Astrocyte of the cerebellum (primary cell): ENCODE measurements at regions not wholly inside any gene's neighbourhood (a gene's known extent, or its start where the extent isn't known, plus 50 kb on each side); places are given as distances from the start of the nearest gene placed in this dataset.

Source experiments
- DNase-seq: peaks from one replicate; pipeline ENCODE4 v3.0.0-alpha.2; 2011; ENCODE audit warnings: low read depth
- H3K4me3 ChIP-seq: 2 replicates; pipeline ENCODE4 v1.5.1; 2011; ENCODE audit warnings: mild to moderate bottlenecking, low read depth, low read length, moderate library complexity
- in situ Hi-C: cut with HindIII; loops from 2 replicates; pipeline ENCODE4 v1.10.0; 2017; ENCODE audit warnings: low sequenced_read_pairs
- TF ChIP-seq, protein P1 (sequence below): IDR thresholded peaks from 2 replicates; pipeline ENCODE4 v1.5.1; 2012; ENCODE audit warnings: low read length, low read depth, moderate library complexity, mild to moderate bottlenecking; ENCODE audit errors: missing control alignments

DNA sequence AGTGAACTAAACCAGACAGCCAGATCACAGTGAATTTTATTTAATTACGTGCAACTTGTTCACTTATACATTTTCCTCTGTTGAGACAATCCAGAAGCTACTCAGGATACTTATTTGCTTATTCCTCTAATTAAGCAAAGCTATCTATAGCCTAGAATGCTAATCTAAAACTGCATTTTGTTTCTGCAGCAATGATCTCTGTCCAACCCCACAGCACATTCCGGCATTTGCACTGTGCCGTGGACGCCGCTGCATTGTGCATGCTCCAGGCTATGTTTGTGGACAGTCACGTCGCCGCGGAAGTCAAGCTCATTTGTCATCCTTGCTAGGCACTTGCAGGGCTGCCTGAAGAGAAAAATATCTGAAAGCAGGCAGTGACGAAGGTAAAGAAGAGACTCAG lies 406.9 kb downstream of the RFC3 start:
- TF ChIP-seq, protein P1, sequence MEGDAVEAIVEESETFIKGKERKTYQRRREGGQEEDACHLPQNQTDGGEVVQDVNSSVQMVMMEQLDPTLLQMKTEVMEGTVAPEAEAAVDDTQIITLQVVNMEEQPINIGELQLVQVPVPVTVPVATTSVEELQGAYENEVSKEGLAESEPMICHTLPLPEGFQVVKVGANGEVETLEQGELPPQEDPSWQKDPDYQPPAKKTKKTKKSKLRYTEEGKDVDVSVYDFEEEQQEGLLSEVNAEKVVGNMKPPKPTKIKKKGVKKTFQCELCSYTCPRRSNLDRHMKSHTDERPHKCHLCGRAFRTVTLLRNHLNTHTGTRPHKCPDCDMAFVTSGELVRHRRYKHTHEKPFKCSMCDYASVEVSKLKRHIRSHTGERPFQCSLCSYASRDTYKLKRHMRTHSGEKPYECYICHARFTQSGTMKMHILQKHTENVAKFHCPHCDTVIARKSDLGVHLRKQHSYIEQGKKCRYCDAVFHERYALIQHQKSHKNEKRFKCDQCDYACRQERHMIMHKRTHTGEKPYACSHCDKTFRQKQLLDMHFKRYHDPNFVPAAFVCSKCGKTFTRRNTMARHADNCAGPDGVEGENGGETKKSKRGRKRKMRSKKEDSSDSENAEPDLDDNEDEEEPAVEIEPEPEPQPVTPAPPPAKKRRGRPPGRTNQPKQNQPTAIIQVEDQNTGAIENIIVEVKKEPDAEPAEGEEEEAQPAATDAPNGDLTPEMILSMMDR = no peak
- no peak for DNase-seq

GRCh38 chr13:34230271-34230670 lies 412.3 kb downstream of the RFC3 start:
- DNase-seq = no peak
- TF ChIP-seq, protein P1 = no peak
- in situ Hi-C loops = no loop called here
- no peak overlapping the region for H3K4me3 ChIP-seq

More for the DNA sequence above, 406.9 kb downstream of the RFC3 start:
- no peak overlapping the region for H3K4me3 ChIP-seq
- in situ Hi-C loops = no loop called here

GRCh38 chr13:34241332-34241731 lies 423.4 kb downstream of the RFC3 start:
- H3K4me3 ChIP-seq = no peak overlapping the region
- TF ChIP-seq, protein P1 = no peak
- in situ Hi-C loops = no loop called here
- no peak for DNase-seq

GRCh38 chr13:34243403-34243802 lies 425.5 kb downstream of the RFC3 start:
- no peak overlapping the region for H3K4me3 ChIP-seq
- DNase-seq = no peak
- TF ChIP-seq, protein P1 = no peak
- in situ Hi-C loops = no loop called here

DNA sequence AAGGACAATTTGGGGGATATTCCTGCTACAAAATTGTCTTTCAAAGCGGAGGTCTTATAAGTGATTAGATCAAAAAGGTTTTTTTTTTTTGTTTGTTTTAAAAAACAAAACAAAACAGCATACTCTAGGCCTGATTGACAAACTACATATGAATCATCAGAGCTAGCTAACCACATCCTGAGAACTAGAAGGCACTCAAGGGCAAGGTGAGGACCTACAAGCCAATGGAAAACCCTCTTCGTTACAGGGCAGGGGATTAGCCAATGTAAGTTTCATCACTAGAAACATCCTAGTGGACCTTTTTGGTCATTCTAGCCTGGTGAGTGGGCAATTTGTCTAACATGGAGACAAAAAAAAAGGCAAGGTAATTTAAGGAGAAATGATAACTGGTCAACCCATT lies 428.6 kb downstream of the RFC3 start:
- no peak for DNase-seq
- TF ChIP-seq, protein P1 = no peak
- no peak overlapping the region for H3K4me3 ChIP-seq
- in situ Hi-C loops = no loop called here

DNA sequence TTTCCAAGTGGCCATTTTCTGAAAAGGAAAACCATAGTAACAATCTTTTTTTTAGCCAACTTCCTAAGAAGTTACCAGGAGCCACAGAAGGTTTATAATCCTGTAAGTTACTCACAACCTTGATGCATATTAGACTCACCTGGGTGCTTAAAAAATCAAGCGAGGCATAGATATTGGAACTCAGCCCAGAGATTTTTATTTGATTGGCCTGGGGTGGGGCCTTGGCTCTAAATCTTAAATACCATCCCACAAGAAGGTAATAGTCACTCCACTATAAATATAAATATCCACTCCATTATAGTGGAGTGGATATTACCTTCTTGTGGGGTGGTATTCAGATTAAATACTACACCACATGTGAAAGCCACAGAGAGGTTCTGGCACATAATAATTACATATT lies 429.6 kb downstream of the RFC3 start:
- no peak for DNase-seq
- in situ Hi-C loops = no loop called here
- H3K4me3 ChIP-seq = no peak overlapping the region
- TF ChIP-seq, protein P1 = no peak

GRCh38 chr13:34249546-34250039 lies 431.6 kb downstream of the RFC3 start:
- in situ Hi-C loops = no loop called here
- no peak overlapping the region for H3K4me3 ChIP-seq
- TF ChIP-seq, protein P1 = no peak
- DNase-seq = no peak
